Neural cell (in vitro differentiated cells): ENCODE measurements at regions not wholly inside any gene's neighbourhood (a gene's known extent, or its start where the extent isn't known, plus 50 kb on each side); places are given as distances from the start of the nearest gene placed in this dataset.

ENCODE experiments used
- H2AFZ ChIP-seq: fragments of 200-600, 300-800 bp; sonication (generic), shearing (Covaris generic); 2 replicates; pipeline ENCODE4 v1.6.0; 2014; ENCODE audit warnings: low read depth, mild to moderate bottlenecking, antibody characterized with exemption, low read length, moderate library complexity
- H3F3A ChIP-seq: fragments of 200-600 bp; shearing (Covaris generic); 2 replicates; pipeline ENCODE4 v1.6.1; 2016; ENCODE audit warnings: mild to moderate bottlenecking, moderate library complexity, mixed read lengths, antibody characterized with exemption, low read length; ENCODE audit not compliant: insufficient read depth, poor library complexity, severe bottlenecking
- H3K27ac ChIP-seq: fragments of 200-600, 300-800 bp; sonication (generic), shearing (Covaris generic); 2 replicates; pipeline ENCODE4 v1.5.1; 2014; ENCODE audit warnings: mild to moderate bottlenecking, low read length, moderate library complexity
- H3K27me3 ChIP-seq: fragments of 300-800, 200-600 bp; sonication (generic), shearing (Covaris generic); 2 replicates; pipeline ENCODE4 v1.6.0; 2014; ENCODE audit warnings: mild to moderate bottlenecking, low read depth, low read length, moderate library complexity; ENCODE audit not compliant: insufficient read depth
- H3K36me3 ChIP-seq: fragments of 300-800, 200-600 bp; sonication (generic), shearing (Covaris generic); 2 replicates; pipeline ENCODE4 v1.5.1; 2014; ENCODE audit warnings: mild to moderate bottlenecking, antibody characterized with exemption, low read length, moderate library complexity; ENCODE audit not compliant: insufficient read depth
- H3K4me2 ChIP-seq: fragments of 300-800, 200-600 bp; sonication (generic), shearing (Covaris generic); 2 replicates; pipeline ENCODE4 v1.6.0; 2014; ENCODE audit warnings: mild to moderate bottlenecking, low read length
- H3K4me3 ChIP-seq: fragments of 300-800, 200-600 bp; sonication (generic), shearing (Covaris generic); 2 replicates; pipeline ENCODE4 v1.5.1; 2014; ENCODE audit warnings: mild to moderate bottlenecking, low read length, moderate library complexity
- H3K79me2 ChIP-seq: fragments of 200-600 bp; shearing (Covaris generic); replicated peaks from 2 replicates; pipeline ENCODE4 v1.6.0; 2014; ENCODE audit warnings: mild to moderate bottlenecking, low read length, moderate library complexity; ENCODE audit not compliant: insufficient read depth
- H3K9ac ChIP-seq: fragments of 300-800, 200-600 bp; sonication (generic), shearing (Covaris generic); 2 replicates; pipeline ENCODE4 v1.6.1; 2016; ENCODE audit warnings: mild to moderate bottlenecking, low read length, mixed read lengths
- H3K9me2 ChIP-seq: fragments of 200-600 bp; shearing (Covaris generic); 2 replicates; pipeline ENCODE4 v1.6.1; 2016; ENCODE audit warnings: mild to moderate bottlenecking, low read length, mixed read lengths; ENCODE audit not compliant: insufficient read depth
- H3K9me3 ChIP-seq: fragments of 200-600, 300-800 bp; sonication (generic), shearing (Covaris generic); 2 replicates; pipeline ENCODE4 v1.6.1; 2016; ENCODE audit warnings: mild to moderate bottlenecking, mixed run types, low read length, moderate library complexity, mixed read lengths
- H4K20me1 ChIP-seq: fragments of 200-600 bp; shearing (Covaris generic); 2 replicates; pipeline ENCODE4 v1.6.1; 2016; ENCODE audit warnings: mild to moderate bottlenecking, mixed run types; ENCODE audit not compliant: insufficient read depth
- EP300 ChIP-seq: fragments of 450-650 bp; conservative IDR thresholded peaks from 2 replicates; pipeline ENCODE4 v1.6.1; 2014; ENCODE audit warnings: antibody characterized with exemption, mild to moderate bottlenecking, moderate library complexity; ENCODE audit not compliant: poor library complexity, severe bottlenecking
- EZH2 ChIP-seq: fragments of 200-600, 300-800 bp; shearing (Covaris generic), sonication (generic); IDR thresholded peaks from 2 replicates; pipeline ENCODE4 v1.6.1; 2014; ENCODE audit warnings: antibody characterized with exemption, low read length, borderline replicate concordance, mild to moderate bottlenecking; ENCODE audit not compliant: insufficient read depth, poor library complexity, severe bottlenecking
- MXI1 ChIP-seq: fragments of 450-650 bp; conservative IDR thresholded peaks from 2 replicates; pipeline ENCODE4 v1.6.1; 2014; ENCODE audit warnings: antibody characterized with exemption, mild to moderate bottlenecking; ENCODE audit not compliant: poor library complexity, severe bottlenecking
- POLR2AphosphoS5 ChIP-seq: IDR thresholded peaks from 2 replicates; pipeline ENCODE4 v1.6.1; 2012
- RAD21 ChIP-seq: fragments of 450-650 bp; conservative IDR thresholded peaks from 2 replicates; pipeline ENCODE4 v1.6.1; 2014; ENCODE audit warnings: antibody characterized with exemption, mild to moderate bottlenecking, moderate library complexity
- SMC3 ChIP-seq: fragments of 450-650 bp; conservative IDR thresholded peaks from 2 replicates; pipeline ENCODE4 v1.6.1; 2014; ENCODE audit warnings: antibody characterized with exemption, mild to moderate bottlenecking, moderate library complexity; ENCODE audit not compliant: poor library complexity
- TAF1 ChIP-seq: IDR thresholded peaks from 2 replicates; pipeline ENCODE4 v1.6.1; 2012; ENCODE audit warnings: low read depth
- TF ChIP-seq, protein P1 (sequence below): fragments of 450-650 bp; IDR thresholded peaks from 2 replicates; pipeline ENCODE4 v1.5.1; 2014; ENCODE audit warnings: antibody characterized with exemption, mild to moderate bottlenecking, moderate library complexity; ENCODE audit not compliant: poor library complexity, severe bottlenecking
- TF ChIP-seq, protein P2 (sequence below): IDR thresholded peaks from 2 replicates; pipeline ENCODE4 v1.6.1; 2012; ENCODE audit warnings: borderline replicate concordance

DNA sequence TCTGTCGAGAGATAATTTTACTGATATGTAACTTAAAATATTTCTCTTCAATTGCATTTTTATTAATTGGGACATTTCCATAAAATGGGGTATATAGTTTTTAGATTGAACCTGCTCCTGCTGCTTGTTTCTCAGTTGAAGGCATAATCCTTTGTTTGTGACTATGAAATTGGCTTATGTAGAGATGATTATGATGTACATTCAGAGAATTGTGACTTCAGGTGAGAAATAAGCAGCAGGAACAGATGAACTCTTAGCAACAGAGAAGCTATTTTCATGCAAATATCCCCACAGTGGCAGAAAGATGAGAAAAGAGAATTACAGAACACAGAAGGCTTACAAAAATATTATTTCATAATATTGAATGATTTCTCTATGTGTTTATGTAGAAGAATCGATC is 1499.5 kb upstream of the ADGRL3 start:
- no peaks in the 10 kb centered on the region for H3K9me2 ChIP-seq
- H3K9ac ChIP-seq = no peak overlapping the region
- no peaks in the 10 kb centered on the region for H4K20me1 ChIP-seq

DNA sequence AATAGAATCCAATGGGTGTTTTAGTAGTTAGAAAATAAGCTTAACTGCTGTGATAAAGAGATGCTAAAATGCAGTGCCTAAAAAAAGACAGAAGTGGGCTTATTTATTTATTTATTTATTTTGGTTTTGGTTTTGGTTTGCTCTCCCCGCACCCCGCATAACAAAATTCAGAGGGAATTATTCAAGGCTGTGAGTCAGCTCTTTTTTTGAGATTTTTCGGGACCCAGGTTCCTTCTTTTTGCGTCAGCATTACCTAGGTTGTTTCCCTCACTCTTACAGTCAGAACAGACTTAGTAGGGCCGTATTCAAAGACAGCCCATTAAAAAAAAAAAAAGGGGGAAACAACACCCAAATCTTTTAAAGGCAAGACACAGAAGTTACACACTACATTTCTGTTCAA is 1495.5 kb upstream of the ADGRL3 start:
- Histone ChIP-seq H2AFZ (no peak overlapping the region), H3K9me2 (no peaks in the 10 kb centered on the region), H3K4me3 (no peak overlapping the region), H3K9me3 (no peaks in the 10 kb centered on the region), H3F3A (no peaks in the 10 kb centered on the region), H3K36me3 (no peaks in the 10 kb centered on the region), H4K20me1 (no peaks in the 10 kb centered on the region), H3K9ac (no peak overlapping the region), H3K79me2 (no peaks in the 10 kb centered on the region), H3K27me3 (no peaks in the 10 kb centered on the region), H3K27ac (no peak overlapping the region), H3K4me2 (no peak overlapping the region)
- TF ChIP-seq TAF1 = no peak
- TF ChIP-seq RAD21 = no peak
- TF ChIP-seq EZH2 = no peak
- TF ChIP-seq MXI1 = no peak
- no peak for TF ChIP-seq SMC3
- TF ChIP-seq, protein P1, sequence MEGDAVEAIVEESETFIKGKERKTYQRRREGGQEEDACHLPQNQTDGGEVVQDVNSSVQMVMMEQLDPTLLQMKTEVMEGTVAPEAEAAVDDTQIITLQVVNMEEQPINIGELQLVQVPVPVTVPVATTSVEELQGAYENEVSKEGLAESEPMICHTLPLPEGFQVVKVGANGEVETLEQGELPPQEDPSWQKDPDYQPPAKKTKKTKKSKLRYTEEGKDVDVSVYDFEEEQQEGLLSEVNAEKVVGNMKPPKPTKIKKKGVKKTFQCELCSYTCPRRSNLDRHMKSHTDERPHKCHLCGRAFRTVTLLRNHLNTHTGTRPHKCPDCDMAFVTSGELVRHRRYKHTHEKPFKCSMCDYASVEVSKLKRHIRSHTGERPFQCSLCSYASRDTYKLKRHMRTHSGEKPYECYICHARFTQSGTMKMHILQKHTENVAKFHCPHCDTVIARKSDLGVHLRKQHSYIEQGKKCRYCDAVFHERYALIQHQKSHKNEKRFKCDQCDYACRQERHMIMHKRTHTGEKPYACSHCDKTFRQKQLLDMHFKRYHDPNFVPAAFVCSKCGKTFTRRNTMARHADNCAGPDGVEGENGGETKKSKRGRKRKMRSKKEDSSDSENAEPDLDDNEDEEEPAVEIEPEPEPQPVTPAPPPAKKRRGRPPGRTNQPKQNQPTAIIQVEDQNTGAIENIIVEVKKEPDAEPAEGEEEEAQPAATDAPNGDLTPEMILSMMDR = no peak
- TF ChIP-seq EP300 = no peak
- no peak for TF ChIP-seq POLR2AphosphoS5
- TF ChIP-seq, protein P2, sequence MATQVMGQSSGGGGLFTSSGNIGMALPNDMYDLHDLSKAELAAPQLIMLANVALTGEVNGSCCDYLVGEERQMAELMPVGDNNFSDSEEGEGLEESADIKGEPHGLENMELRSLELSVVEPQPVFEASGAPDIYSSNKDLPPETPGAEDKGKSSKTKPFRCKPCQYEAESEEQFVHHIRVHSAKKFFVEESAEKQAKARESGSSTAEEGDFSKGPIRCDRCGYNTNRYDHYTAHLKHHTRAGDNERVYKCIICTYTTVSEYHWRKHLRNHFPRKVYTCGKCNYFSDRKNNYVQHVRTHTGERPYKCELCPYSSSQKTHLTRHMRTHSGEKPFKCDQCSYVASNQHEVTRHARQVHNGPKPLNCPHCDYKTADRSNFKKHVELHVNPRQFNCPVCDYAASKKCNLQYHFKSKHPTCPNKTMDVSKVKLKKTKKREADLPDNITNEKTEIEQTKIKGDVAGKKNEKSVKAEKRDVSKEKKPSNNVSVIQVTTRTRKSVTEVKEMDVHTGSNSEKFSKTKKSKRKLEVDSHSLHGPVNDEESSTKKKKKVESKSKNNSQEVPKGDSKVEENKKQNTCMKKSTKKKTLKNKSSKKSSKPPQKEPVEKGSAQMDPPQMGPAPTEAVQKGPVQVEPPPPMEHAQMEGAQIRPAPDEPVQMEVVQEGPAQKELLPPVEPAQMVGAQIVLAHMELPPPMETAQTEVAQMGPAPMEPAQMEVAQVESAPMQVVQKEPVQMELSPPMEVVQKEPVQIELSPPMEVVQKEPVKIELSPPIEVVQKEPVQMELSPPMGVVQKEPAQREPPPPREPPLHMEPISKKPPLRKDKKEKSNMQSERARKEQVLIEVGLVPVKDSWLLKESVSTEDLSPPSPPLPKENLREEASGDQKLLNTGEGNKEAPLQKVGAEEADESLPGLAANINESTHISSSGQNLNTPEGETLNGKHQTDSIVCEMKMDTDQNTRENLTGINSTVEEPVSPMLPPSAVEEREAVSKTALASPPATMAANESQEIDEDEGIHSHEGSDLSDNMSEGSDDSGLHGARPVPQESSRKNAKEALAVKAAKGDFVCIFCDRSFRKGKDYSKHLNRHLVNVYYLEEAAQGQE = no peak

More for the DNA sequence above, 1499.5 kb upstream of the ADGRL3 start:
- Histone ChIP-seq H3K36me3 (no peaks in the 10 kb centered on the region), H3K27me3 (no peaks in the 10 kb centered on the region), H3K27ac (no peak overlapping the region), H3K4me3 (no peak overlapping the region), H3F3A (no peaks in the 10 kb centered on the region), H3K9me3 (no peaks in the 10 kb centered on the region), H3K4me2 (no peak overlapping the region), H3K79me2 (no peaks in the 10 kb centered on the region), H2AFZ (no peak overlapping the region)
- TF ChIP-seq, protein P2 = no peak
- TF ChIP-seq EP300 (peak; percentile 45), POLR2AphosphoS5 (peak; percentile 65)
